MM.1S (cell line): ENCODE measurements at regions not wholly inside any gene's neighbourhood (a gene's known extent, or its start where the extent isn't known, plus 50 kb on each side); places are given as distances from the start of the nearest gene placed in this dataset.

ENCODE experiments used
- CTCF ChIP-seq: fragments of 300-600 bp; sonication (generic); IDR thresholded peaks from 2 replicates; pipeline ENCODE4 v1.5.1; 2016; ENCODE audit warnings: antibody characterized with exemption, low read length, mixed read lengths
- EZH2 ChIP-seq: fragments of 300-600 bp; sonication (generic); optimal IDR thresholded peaks from 2 replicates; pipeline ENCODE3; 2017; ENCODE audit warnings: low read depth, mild to moderate bottlenecking, antibody characterized with exemption, low read length, mixed read lengths
- EZH2phosphoT487 ChIP-seq: fragments of 300-600 bp; sonication (generic); IDR thresholded peaks from 2 replicates; pipeline ENCODE4 v1.6.1; 2018; ENCODE audit warnings: antibody characterized with exemption, low read length

DNA sequence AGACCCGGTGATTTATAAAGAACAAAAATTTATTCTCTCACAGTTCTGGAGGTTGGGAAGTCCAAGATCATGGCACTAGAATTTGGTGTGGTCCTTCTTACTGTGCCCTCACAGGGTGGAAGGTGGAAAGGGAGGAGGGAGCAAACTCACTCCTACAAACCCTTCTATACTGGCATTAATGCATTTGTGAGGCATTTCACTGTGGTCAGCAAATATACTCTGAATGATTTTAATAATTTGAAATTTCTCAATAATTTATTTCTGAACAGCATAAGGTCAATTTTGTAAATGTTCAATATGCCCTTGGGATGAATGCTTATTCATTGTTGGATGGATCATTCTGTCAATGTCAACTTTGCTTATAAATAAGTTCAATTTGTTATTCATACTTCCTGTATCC is 120.6 kb downstream of the GATA6 start:
- TF ChIP-seq CTCF (no peak), EZH2 (no peak), EZH2phosphoT487 (no peak)
